ENCODE measurements at regions not wholly inside any gene's neighbourhood (a gene's known extent, or its start where the extent isn't known, plus 50 kb on each side); places are given as distances from the start of the nearest gene placed in this dataset.

DNA sequence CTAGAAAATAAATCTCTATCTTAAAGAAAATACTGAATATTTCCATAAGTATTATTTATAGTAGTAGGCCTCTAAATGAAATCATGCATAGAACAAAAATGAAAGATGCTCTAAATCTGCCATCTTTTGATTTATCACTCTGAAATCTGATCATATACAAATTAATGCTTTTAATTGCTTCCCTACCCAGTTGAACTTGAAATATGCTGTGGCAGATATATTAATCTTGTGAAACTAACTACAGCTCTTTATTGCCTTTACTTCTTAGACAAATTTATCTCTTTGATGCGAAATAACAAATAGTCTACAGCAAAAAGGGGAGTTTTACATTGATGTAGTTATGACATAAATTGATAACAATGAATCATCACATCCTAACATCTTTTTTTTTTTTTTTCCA lies 510.7 kb upstream of the SLITRK6 start:
- H3K27me3 ChIP-seq (ENCODE audit: insufficient read depth, low read length), result no peaks in the 10 kb centered on the region
- H3K27ac ChIP-seq (ENCODE audit: low read depth, low read length, poor library complexity, severe bottlenecking), result no peak overlapping the region
- no peaks in the 10 kb centered on the region for H3K9me2 ChIP-seq (ENCODE audit: low read depth, low read length)
- no peak for TF ChIP-seq EZH2 (IDR thresholded peaks at IDR 0.05; ENCODE audit: borderline replicate concordance, low read length)
- TF ChIP-seq, protein P1, sequence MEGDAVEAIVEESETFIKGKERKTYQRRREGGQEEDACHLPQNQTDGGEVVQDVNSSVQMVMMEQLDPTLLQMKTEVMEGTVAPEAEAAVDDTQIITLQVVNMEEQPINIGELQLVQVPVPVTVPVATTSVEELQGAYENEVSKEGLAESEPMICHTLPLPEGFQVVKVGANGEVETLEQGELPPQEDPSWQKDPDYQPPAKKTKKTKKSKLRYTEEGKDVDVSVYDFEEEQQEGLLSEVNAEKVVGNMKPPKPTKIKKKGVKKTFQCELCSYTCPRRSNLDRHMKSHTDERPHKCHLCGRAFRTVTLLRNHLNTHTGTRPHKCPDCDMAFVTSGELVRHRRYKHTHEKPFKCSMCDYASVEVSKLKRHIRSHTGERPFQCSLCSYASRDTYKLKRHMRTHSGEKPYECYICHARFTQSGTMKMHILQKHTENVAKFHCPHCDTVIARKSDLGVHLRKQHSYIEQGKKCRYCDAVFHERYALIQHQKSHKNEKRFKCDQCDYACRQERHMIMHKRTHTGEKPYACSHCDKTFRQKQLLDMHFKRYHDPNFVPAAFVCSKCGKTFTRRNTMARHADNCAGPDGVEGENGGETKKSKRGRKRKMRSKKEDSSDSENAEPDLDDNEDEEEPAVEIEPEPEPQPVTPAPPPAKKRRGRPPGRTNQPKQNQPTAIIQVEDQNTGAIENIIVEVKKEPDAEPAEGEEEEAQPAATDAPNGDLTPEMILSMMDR (IDR thresholded peaks at IDR 0.05; ENCODE audit: low read length), result no peak
- H3F3A ChIP-seq (ENCODE audit: insufficient read depth, low read length), result peaks cover 6% of the 10 kb centered on the region; the same call in 1 of the 2 replicates
- H3K4me1 ChIP-seq (ENCODE audit: insufficient read depth, low read length, severe bottlenecking), result no peaks in the 10 kb centered on the region
- H3K79me2 ChIP-seq (ENCODE audit: insufficient read depth, low read length), result no peaks in the 10 kb centered on the region
- no peaks in the 10 kb centered on the region for H3K9me3 ChIP-seq (ENCODE audit: low read length)
- no peak overlapping the region for H3K4me2 ChIP-seq (ENCODE audit: low read length)
- H3K9ac ChIP-seq (ENCODE audit: low read length), result no peak overlapping the region
- no peak overlapping the region for H2AFZ ChIP-seq (ENCODE audit: low read length)
- H3K36me3 ChIP-seq (ENCODE audit: insufficient read depth, low read length), result no peaks in the 10 kb centered on the region
- H4K20me1 ChIP-seq (ENCODE audit: insufficient read depth, low read length), result no peaks in the 10 kb centered on the region
- H3K4me3 ChIP-seq (ENCODE audit: low read depth, low read length, poor library complexity, severe bottlenecking), result no peak overlapping the region

DNA sequence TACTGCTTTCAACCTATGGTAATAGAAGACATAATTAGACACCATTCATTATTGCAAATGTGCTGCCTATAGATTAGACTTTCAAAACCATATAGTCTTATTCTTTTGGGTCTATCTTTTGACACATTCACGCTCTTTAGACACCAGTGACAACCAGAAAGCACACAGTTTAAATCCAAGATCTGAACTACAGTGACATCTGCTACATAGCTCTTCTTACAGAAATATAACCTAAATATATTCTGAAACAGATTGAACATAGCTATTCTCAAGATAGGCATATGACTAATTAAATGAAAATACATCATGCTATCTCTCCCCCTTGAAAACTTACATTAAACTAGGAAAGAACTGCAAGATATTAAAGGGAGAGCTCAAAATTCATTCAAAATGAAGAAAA lies 514.2 kb upstream of the SLITRK6 start:
- H3K9ac ChIP-seq (ENCODE audit: low read length), result no peak overlapping the region
- TF ChIP-seq EZH2 (IDR thresholded peaks at IDR 0.05; ENCODE audit: borderline replicate concordance, low read length), result no peak

DNA sequence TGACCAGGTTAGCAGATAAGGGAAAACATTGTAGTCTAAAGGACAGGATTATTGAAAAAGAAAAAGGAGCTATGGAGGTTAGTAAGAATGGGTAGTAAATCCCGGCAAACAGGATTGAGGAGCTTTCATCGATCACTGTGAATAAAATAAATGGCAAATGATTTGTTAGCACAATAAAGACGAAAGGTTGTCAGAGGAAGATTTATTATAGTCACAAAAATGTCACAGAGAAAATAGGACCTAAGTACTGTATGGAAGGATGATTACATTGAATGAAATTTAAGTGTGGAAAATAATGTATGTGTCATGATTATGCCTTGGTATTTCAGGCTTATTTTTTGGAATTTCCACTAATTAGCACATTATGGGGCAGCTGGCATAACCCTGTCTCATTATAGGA lies 519.2 kb upstream of the SLITRK6 start:
- H3K27me3 ChIP-seq (ENCODE audit: insufficient read depth, low read length), result no peaks in the 10 kb centered on the region
- no peak overlapping the region for H3K4me3 ChIP-seq (ENCODE audit: low read depth, low read length, poor library complexity, severe bottlenecking)
- no peaks in the 10 kb centered on the region for H4K20me1 ChIP-seq (ENCODE audit: insufficient read depth, low read length)
- H3K27ac ChIP-seq (ENCODE audit: low read depth, low read length, poor library complexity, severe bottlenecking), result no peak overlapping the region
- no peaks in the 10 kb centered on the region for H3K9me2 ChIP-seq (ENCODE audit: low read depth, low read length)
- peaks cover 11% of the 10 kb centered on the region for H3K4me1 ChIP-seq (ENCODE audit: insufficient read depth, low read length, severe bottlenecking)
- no peak for TF ChIP-seq EZH2 (IDR thresholded peaks at IDR 0.05; ENCODE audit: borderline replicate concordance, low read length)
- TF ChIP-seq, protein P1 (IDR thresholded peaks at IDR 0.05; ENCODE audit: low read length), result no peak
- no peak overlapping the region for H3K4me2 ChIP-seq (ENCODE audit: low read length)
- H3K79me2 ChIP-seq (ENCODE audit: insufficient read depth, low read length), result no peaks in the 10 kb centered on the region
- no peaks in the 10 kb centered on the region for H3K9me3 ChIP-seq (ENCODE audit: low read length)
- no peaks in the 10 kb centered on the region for H3K36me3 ChIP-seq (ENCODE audit: insufficient read depth, low read length)
- H3F3A ChIP-seq (ENCODE audit: insufficient read depth, low read length), result no peaks in the 10 kb centered on the region
- H3K9ac ChIP-seq (ENCODE audit: low read length), result no peak overlapping the region
- no peak overlapping the region for H2AFZ ChIP-seq (ENCODE audit: low read length)

More for the DNA sequence above, 514.2 kb upstream of the SLITRK6 start:
- H2AFZ ChIP-seq (ENCODE audit: low read length), result peak overlapping the region; percentile 10; the same call in 1 of the 2 replicates
- no peak overlapping the region for H3K4me2 ChIP-seq (ENCODE audit: low read length)
- H3K4me3 ChIP-seq (ENCODE audit: low read depth, low read length, poor library complexity, severe bottlenecking), result no peak overlapping the region
- H3K36me3 ChIP-seq (ENCODE audit: insufficient read depth, low read length), result no peaks in the 10 kb centered on the region
- no peaks in the 10 kb centered on the region for H3K9me2 ChIP-seq (ENCODE audit: low read depth, low read length)
- H3F3A ChIP-seq (ENCODE audit: insufficient read depth, low read length), result peaks cover 6% of the 10 kb centered on the region; the same call in 1 of the 2 replicates
- H3K27ac ChIP-seq (ENCODE audit: low read depth, low read length, poor library complexity, severe bottlenecking), result no peak overlapping the region
- H4K20me1 ChIP-seq (ENCODE audit: insufficient read depth, low read length), result no peaks in the 10 kb centered on the region
- H3K79me2 ChIP-seq (ENCODE audit: insufficient read depth, low read length), result no peaks in the 10 kb centered on the region
- no peaks in the 10 kb centered on the region for H3K9me3 ChIP-seq (ENCODE audit: low read length)
- H3K4me1 ChIP-seq (ENCODE audit: insufficient read depth, low read length, severe bottlenecking), result peaks cover 11% of the 10 kb centered on the region
- no peaks in the 10 kb centered on the region for H3K27me3 ChIP-seq (ENCODE audit: insufficient read depth, low read length)

DNA sequence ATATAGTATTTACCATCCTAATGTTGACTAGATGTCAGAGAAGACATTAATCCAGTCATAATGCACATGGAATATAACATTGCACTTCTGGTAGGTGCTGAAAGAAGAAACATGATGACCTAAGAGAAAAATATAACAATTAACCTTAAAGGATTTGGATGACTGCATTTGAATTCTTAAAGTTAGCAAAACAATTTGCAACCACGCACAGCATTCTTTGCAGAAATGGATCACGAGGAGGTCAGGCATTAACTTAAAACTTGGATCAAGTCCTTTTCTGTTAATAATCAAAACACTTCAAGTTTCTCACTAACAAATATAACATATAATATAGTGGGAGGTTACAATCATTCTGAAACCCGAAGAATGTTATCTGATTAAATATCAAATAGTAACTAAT lies 525.0 kb upstream of the SLITRK6 start:
- no peaks in the 10 kb centered on the region for H3K79me2 ChIP-seq (ENCODE audit: insufficient read depth, low read length)
- TF ChIP-seq, protein P1 (IDR thresholded peaks at IDR 0.05; ENCODE audit: low read length), result no peak
- no peak for TF ChIP-seq EZH2 (IDR thresholded peaks at IDR 0.05; ENCODE audit: borderline replicate concordance, low read length)
- H2AFZ ChIP-seq (ENCODE audit: low read length), result no peak overlapping the region
- no peak overlapping the region for H3K27ac ChIP-seq (ENCODE audit: low read depth, low read length, poor library complexity, severe bottlenecking)
- H3K9ac ChIP-seq (ENCODE audit: low read length), result no peak overlapping the region
- H3K4me1 ChIP-seq (ENCODE audit: insufficient read depth, low read length, severe bottlenecking), result no peaks in the 10 kb centered on the region
- H3F3A ChIP-seq (ENCODE audit: insufficient read depth, low read length), result no peaks in the 10 kb centered on the region
- no peak overlapping the region for H3K4me3 ChIP-seq (ENCODE audit: low read depth, low read length, poor library complexity, severe bottlenecking)
- no peaks in the 10 kb centered on the region for H3K9me3 ChIP-seq (ENCODE audit: low read length)
- no peaks in the 10 kb centered on the region for H3K27me3 ChIP-seq (ENCODE audit: insufficient read depth, low read length)
- no peaks in the 10 kb centered on the region for H3K36me3 ChIP-seq (ENCODE audit: insufficient read depth, low read length)
- H3K9me2 ChIP-seq (ENCODE audit: low read depth, low read length), result no peaks in the 10 kb centered on the region
- no peak overlapping the region for H3K4me2 ChIP-seq (ENCODE audit: low read length)
- H4K20me1 ChIP-seq (ENCODE audit: insufficient read depth, low read length), result no peaks in the 10 kb centered on the region

Data from OCI-LY1 (cell line).